Raji (cell line): ENCODE measurements at regions not wholly inside any gene's neighbourhood (a gene's known extent, or its start where the extent isn't known, plus 50 kb on each side); places are given as distances from the start of the nearest gene placed in this dataset.

Source experiments
- POLR2A ChIP-seq: IDR thresholded peaks from 2 replicates; pipeline ENCODE4 v1.6.1; 2011; ENCODE audit warnings: low read depth, low read length, control low read depth; ENCODE audit not compliant: insufficient read depth

GRCh38 chr6:150651808-150652470 is 52.3 kb downstream of the PLEKHG1 start:
- no peak for TF ChIP-seq POLR2A

GRCh38 chr6:150652848-150653613 is 53.3 kb downstream of the PLEKHG1 start:
- no peak for TF ChIP-seq POLR2A

- TF ChIP-seq POLR2A, result no peak
Measured at GRCh38 chr6:150654608-150655007, 54.9 kb downstream of the PLEKHG1 start.

- no peak for TF ChIP-seq POLR2A
Measured at GRCh38 chr6:150656156-150656555, 56.5 kb downstream of the PLEKHG1 start.

GRCh38 chr6:150658421-150658820 is 58.7 kb downstream of the PLEKHG1 start:
- no peak for TF ChIP-seq POLR2A

- TF ChIP-seq POLR2A, result no peak
Measured at GRCh38 chr6:150659046-150659763, 59.5 kb downstream of the PLEKHG1 start.

GRCh38 chr6:150661216-150662007 is 61.7 kb downstream of the PLEKHG1 start:
- no peak for TF ChIP-seq POLR2A

GRCh38 chr6:150662814-150663213 is 63.1 kb downstream of the PLEKHG1 start:
- TF ChIP-seq POLR2A, result no peak

GRCh38 chr6:150664091-150664490 is 64.4 kb downstream of the PLEKHG1 start:
- no peak for TF ChIP-seq POLR2A

- no peak for TF ChIP-seq POLR2A
Measured at GRCh38 chr6:150666071-150666470, 66.4 kb downstream of the PLEKHG1 start.

GRCh38 chr6:150667359-150667758 is 67.7 kb downstream of the PLEKHG1 start:
- TF ChIP-seq POLR2A, result no peak

GRCh38 chr6:150667977-150668716 is 68.5 kb downstream of the PLEKHG1 start:
- no peak for TF ChIP-seq POLR2A

- TF ChIP-seq POLR2A, result no peak
Measured at GRCh38 chr6:150668900-150669302, 69.2 kb downstream of the PLEKHG1 start.

GRCh38 chr6:150670311-150670710 is 70.6 kb downstream of the PLEKHG1 start:
- no peak for TF ChIP-seq POLR2A
